Breast epithelium (tissue), 4 donors: ENCODE measurements at regions not wholly inside any gene's neighbourhood (a gene's known extent, or its start where the extent isn't known, plus 50 kb on each side); places are given as distances from the start of the nearest gene placed in this dataset.

Experiments used
- DNase-seq, 2 donors: peaks; one replicate each; pipeline ENCODE4 v3.0.0-alpha.2; 2019; ENCODE audit warnings: low spot score in 2 of 2
- H3K27ac ChIP-seq, 2 donors: fragments of 200-600 bp; sonication (generic) in 1 of 2; one replicate each; pipeline ENCODE4 v1.5.1; 2016 to 2019; ENCODE audit warnings: mild to moderate bottlenecking in 1 of 2
- H3K27me3 ChIP-seq, 2 donors: fragments of 200-600 bp; sonication (generic) in 1 of 2; one replicate each; pipeline versions ENCODE4 v1.5.1 to v1.6.0; 2017 to 2019; ENCODE audit warnings: control low read depth in 1 of 2, mild to moderate bottlenecking in 1 of 2
- H3K36me3 ChIP-seq: fragments of 200-600 bp; one replicate; pipeline ENCODE4 v1.5.1; 2019
- H3K4me1 ChIP-seq, 2 donors: fragments of 200-600 bp; sonication (generic); one replicate each; pipeline ENCODE4 v1.5.1; 2016 to 2019; ENCODE audit warnings: control low read depth in 1 of 2
- H3K4me3 ChIP-seq, 3 donors: fragments of 200-600 bp; sonication (generic); 1 replicate in 2 of 3; 2 replicates in 1 of 3; pipeline ENCODE4 v1.5.1; 2016 to 2019; ENCODE audit warnings: mild to moderate bottlenecking in 3 of 3, moderate library complexity in 2 of 3
- H3K9me3 ChIP-seq, 2 donors: fragments of 200-600 bp; sonication (generic) in 1 of 2; one replicate each; pipeline ENCODE4 v1.5.1; 2016 to 2019; ENCODE audit warnings: control low read depth in 1 of 2
- POLR2A ChIP-seq: fragments of 450-650 bp; IDR thresholded peaks from one replicate; pipeline ENCODE4 v1.6.1; 2016; ENCODE audit warnings: antibody characterized with exemption, mild to moderate bottlenecking, moderate library complexity
- POLR2AphosphoS5 ChIP-seq, 3 donors: sonication (generic); formaldehyde crosslinking; IDR thresholded peaks; one replicate each; pipeline ENCODE4 v1.6.1; 2017; ENCODE audit warnings: antibody characterized with exemption in 3 of 3
- intact Hi-C: fragments of 100-400 bp; cut with DNase I; formaldehyde crosslinking; loops from one replicate; pipeline ENCODE4 v1.15.1; 2023; ENCODE audit warnings: low total_unique reads
- TF ChIP-seq, protein P1 (sequence below), 3 donors: fragments of 450-650 bp; IDR thresholded peaks; one replicate each; pipeline ENCODE4 v1.5.1; 2016 to 2017; ENCODE audit warnings: antibody characterized with exemption in 3 of 3, mild to moderate bottlenecking in 3 of 3, moderate library complexity in 3 of 3

GRCh38 chr7:114212721-114213429 is 201.7 kb upstream of the FOXP2 start:
- H3K27ac ChIP-seq = no peak overlapping the region
- TF ChIP-seq POLR2A = no peak
- TF ChIP-seq, protein P1, sequence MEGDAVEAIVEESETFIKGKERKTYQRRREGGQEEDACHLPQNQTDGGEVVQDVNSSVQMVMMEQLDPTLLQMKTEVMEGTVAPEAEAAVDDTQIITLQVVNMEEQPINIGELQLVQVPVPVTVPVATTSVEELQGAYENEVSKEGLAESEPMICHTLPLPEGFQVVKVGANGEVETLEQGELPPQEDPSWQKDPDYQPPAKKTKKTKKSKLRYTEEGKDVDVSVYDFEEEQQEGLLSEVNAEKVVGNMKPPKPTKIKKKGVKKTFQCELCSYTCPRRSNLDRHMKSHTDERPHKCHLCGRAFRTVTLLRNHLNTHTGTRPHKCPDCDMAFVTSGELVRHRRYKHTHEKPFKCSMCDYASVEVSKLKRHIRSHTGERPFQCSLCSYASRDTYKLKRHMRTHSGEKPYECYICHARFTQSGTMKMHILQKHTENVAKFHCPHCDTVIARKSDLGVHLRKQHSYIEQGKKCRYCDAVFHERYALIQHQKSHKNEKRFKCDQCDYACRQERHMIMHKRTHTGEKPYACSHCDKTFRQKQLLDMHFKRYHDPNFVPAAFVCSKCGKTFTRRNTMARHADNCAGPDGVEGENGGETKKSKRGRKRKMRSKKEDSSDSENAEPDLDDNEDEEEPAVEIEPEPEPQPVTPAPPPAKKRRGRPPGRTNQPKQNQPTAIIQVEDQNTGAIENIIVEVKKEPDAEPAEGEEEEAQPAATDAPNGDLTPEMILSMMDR (IDR thresholded peaks at IDR 0.05) = no peak
- no peak for TF ChIP-seq POLR2AphosphoS5 (IDR thresholded peaks at IDR 0.05)
- DNase-seq = no peak

DNA sequence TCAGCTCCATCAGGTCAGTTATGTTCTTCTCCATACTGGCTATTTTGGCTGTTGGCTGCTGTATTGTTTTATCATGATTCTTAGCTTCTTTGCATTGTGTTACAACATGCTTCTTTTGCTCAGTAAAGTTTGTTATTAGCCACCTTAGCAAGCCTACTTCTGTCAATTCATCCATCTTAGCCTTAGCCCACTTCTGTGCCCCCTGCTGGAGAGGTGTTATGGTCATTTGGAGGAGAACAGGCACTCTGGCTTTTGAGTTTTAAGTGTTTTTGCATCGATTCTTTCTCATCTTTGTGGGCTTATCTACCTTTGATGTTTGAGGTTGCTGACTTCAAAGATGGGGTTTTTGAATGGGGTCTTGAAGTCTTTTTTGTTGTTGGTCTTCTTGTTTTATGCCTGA is 204.6 kb upstream of the FOXP2 start:
- Histone ChIP-seq H3K27me3 (no peaks in the 10 kb centered on the region), H3K4me3 (no peak overlapping the region), H3K4me1 (no peaks in the 10 kb centered on the region), H3K9me3 (no peaks in the 10 kb centered on the region), H3K27ac (no peak overlapping the region), H3K36me3 (no peaks in the 10 kb centered on the region)
- no peak for DNase-seq
- no peak for TF ChIP-seq POLR2A
- TF ChIP-seq, protein P1 (IDR thresholded peaks at IDR 0.05) = no peak
- no peak for TF ChIP-seq POLR2AphosphoS5 (IDR thresholded peaks at IDR 0.05)
- intact Hi-C loops = no loop called here

More at GRCh38 chr7:114212721-114213429, 201.7 kb upstream of the FOXP2 start:
- H3K9me3 ChIP-seq = no peaks in the 10 kb centered on the region
- H3K4me1 ChIP-seq = no peaks in the 10 kb centered on the region
- intact Hi-C loops = no loop called here
- no peaks in the 10 kb centered on the region for H3K36me3 ChIP-seq
- H3K4me3 ChIP-seq = no peak overlapping the region
- H3K27me3 ChIP-seq = no peaks in the 10 kb centered on the region

- Histone ChIP-seq H3K27me3 (no peaks in the 10 kb centered on the region), H3K36me3 (no peaks in the 10 kb centered on the region), H3K4me1 (no peaks in the 10 kb centered on the region), H3K27ac (no peak overlapping the region), H3K9me3 (no peaks in the 10 kb centered on the region), H3K4me3 (no peak overlapping the region)
- intact Hi-C loops = no loop called here
- TF ChIP-seq POLR2A (no peak), POLR2AphosphoS5 (IDR thresholded peaks at IDR 0.05) (no peak)
- TF ChIP-seq, protein P1 (IDR thresholded peaks at IDR 0.05) = no peak
- DNase-seq = no peak
Observed at GRCh38 chr7:114206688-114207087, 207.9 kb upstream of the FOXP2 start.

- H3K4me1 ChIP-seq = no peaks in the 10 kb centered on the region
- no peaks in the 10 kb centered on the region for H3K9me3 ChIP-seq
- no peaks in the 10 kb centered on the region for H3K36me3 ChIP-seq
- TF ChIP-seq POLR2A = no peak
- TF ChIP-seq, protein P1 (IDR thresholded peaks at IDR 0.05) = no peak
- no peak for TF ChIP-seq POLR2AphosphoS5 (IDR thresholded peaks at IDR 0.05)
- intact Hi-C loops = no loop called here
- H3K4me3 ChIP-seq = no peak overlapping the region
- no peak for DNase-seq
- no peaks in the 10 kb centered on the region for H3K27me3 ChIP-seq
- no peak overlapping the region for H3K27ac ChIP-seq
Observed at GRCh38 chr7:114196517-114196916, 218.1 kb upstream of the FOXP2 start.

- intact Hi-C loops = no loop called here
- H3K4me3 ChIP-seq = no peak overlapping the region
- no peak for TF ChIP-seq POLR2A
- TF ChIP-seq, protein P1 (IDR thresholded peaks at IDR 0.05) = no peak
- TF ChIP-seq POLR2AphosphoS5 (IDR thresholded peaks at IDR 0.05) = no peak
- H3K36me3 ChIP-seq = no peaks in the 10 kb centered on the region
- no peaks in the 10 kb centered on the region for H3K27me3 ChIP-seq
- no peaks in the 10 kb centered on the region for H3K9me3 ChIP-seq
- DNase-seq = no peak
- H3K27ac ChIP-seq = no peak overlapping the region
- H3K4me1 ChIP-seq = no peaks in the 10 kb centered on the region
Observed at GRCh38 chr7:114190387-114190786, 224.2 kb upstream of the FOXP2 start.
